ENCODE measurements at regions not wholly inside any gene's neighbourhood (a gene's known extent, or its start where the extent isn't known, plus 50 kb on each side); places are given as distances from the start of the nearest gene placed in this dataset.

GRCh38 chr13:110097013-110097412 lies 209.9 kb downstream of the COL4A1 start:
- intact Hi-C loops (cut with DNase I): no loop called here
- no peaks in the 10 kb centered on the region for H3K36me3 ChIP-seq
- H3K27ac ChIP-seq: peak overlapping the region; percentile 91
- H3K4me1 ChIP-seq: peaks cover 40% of the 10 kb centered on the region
- H3K27me3 ChIP-seq: no peaks in the 10 kb centered on the region
- H3K4me3 ChIP-seq: no peak overlapping the region
- peak in 1 of 2 donors; percentile 56 for DNase-seq (ENCODE audit: extremely low spot score in 2 of 2)
- no peaks in the 10 kb centered on the region for H3K9me3 ChIP-seq
- peak in 1 of 2 donors; percentile 59 for TF ChIP-seq POLR2AphosphoS5 (IDR thresholded peaks at IDR 0.05; ENCODE audit: insufficient read depth in 1 of 2, low read depth in 1 of 2)
- no peak for TF ChIP-seq CTCF (IDR thresholded peaks at IDR 0.05)

- Histone ChIP-seq H3K27me3 (no peaks in the 10 kb centered on the region), H3K27ac (peak overlapping the region; percentile 91), H3K4me3 (no peak overlapping the region), H3K9me3 (no peaks in the 10 kb centered on the region), H3K36me3 (no peaks in the 10 kb centered on the region), H3K4me1 (peaks cover 41% of the 10 kb centered on the region)
- peak in 1 of 2 donors; percentile 84 for DNase-seq (ENCODE audit: extremely low spot score in 2 of 2)
- intact Hi-C loops (cut with DNase I): no loop called here
- TF ChIP-seq CTCF (IDR thresholded peaks at IDR 0.05) (no peak), POLR2AphosphoS5 (IDR thresholded peaks at IDR 0.05; ENCODE audit: insufficient read depth in 1 of 2, low read depth in 1 of 2) (no peak), POLR2A (IDR thresholded peaks at IDR 0.05) (no peak)
Observed at GRCh38 chr13:110092831-110093247, 214.1 kb downstream of the COL4A1 start.

- TF ChIP-seq POLR2AphosphoS5 (IDR thresholded peaks at IDR 0.05; ENCODE audit: insufficient read depth in 1 of 2, low read depth in 1 of 2): no peak
- no peak for TF ChIP-seq CTCF (IDR thresholded peaks at IDR 0.05)
- no peak for TF ChIP-seq POLR2A (IDR thresholded peaks at IDR 0.05)
- H3K4me1 ChIP-seq: peaks cover 23% of the 10 kb centered on the region
- no peak overlapping the region for H3K27ac ChIP-seq
- no peaks in the 10 kb centered on the region for H3K9me3 ChIP-seq
- no peaks in the 10 kb centered on the region for H3K27me3 ChIP-seq
- no peaks in the 10 kb centered on the region for H3K36me3 ChIP-seq
- DNase-seq (ENCODE audit: extremely low spot score in 2 of 2): no peak
- intact Hi-C loops (cut with DNase I): no loop called here
- H3K4me3 ChIP-seq: no peak overlapping the region
Observed at GRCh38 chr13:110089815-110090214, 217.1 kb downstream of the COL4A1 start.

GRCh38 chr13:110089100-110089499 lies 217.9 kb downstream of the COL4A1 start:
- no peak for DNase-seq (ENCODE audit: extremely low spot score in 2 of 2)
- peaks cover 19% of the 10 kb centered on the region for H3K4me1 ChIP-seq
- H3K27me3 ChIP-seq: no peaks in the 10 kb centered on the region
- H3K4me3 ChIP-seq: no peak overlapping the region
- no peaks in the 10 kb centered on the region for H3K9me3 ChIP-seq
- intact Hi-C loops (cut with DNase I): no loop called here
- no peaks in the 10 kb centered on the region for H3K36me3 ChIP-seq
- TF ChIP-seq POLR2A (IDR thresholded peaks at IDR 0.05) (no peak), POLR2AphosphoS5 (IDR thresholded peaks at IDR 0.05; ENCODE audit: insufficient read depth in 1 of 2, low read depth in 1 of 2) (no peak)
- no peak overlapping the region for H3K27ac ChIP-seq

- Histone ChIP-seq H3K4me1 (no peaks in the 10 kb centered on the region), H3K27ac (no peak overlapping the region), H3K27me3 (no peaks in the 10 kb centered on the region), H3K9me3 (no peaks in the 10 kb centered on the region), H3K4me3 (no peak overlapping the region), H3K36me3 (no peaks in the 10 kb centered on the region)
- no peak for DNase-seq (ENCODE audit: extremely low spot score in 2 of 2)
- TF ChIP-seq POLR2A (IDR thresholded peaks at IDR 0.05): no peak
- TF ChIP-seq POLR2AphosphoS5 (IDR thresholded peaks at IDR 0.05; ENCODE audit: insufficient read depth in 1 of 2, low read depth in 1 of 2): no peak
- no peak for TF ChIP-seq CTCF (IDR thresholded peaks at IDR 0.05)
- intact Hi-C loops (cut with DNase I): no loop called here
Observed at GRCh38 chr13:110073982-110074381, 233.0 kb downstream of the COL4A1 start.

Measured in vagina (tissue), 2 donors.